Heart left ventricle (tissue), 13 donors: ENCODE measurements at regions not wholly inside any gene's neighbourhood (a gene's known extent, or its start where the extent isn't known, plus 50 kb on each side); places are given as distances from the start of the nearest gene placed in this dataset.

Experiments used
- CTCF ChIP-seq, 12 donors: fragments of 200-600 bp; sonication (generic) in 4 of 12; IDR thresholded peaks; one replicate each; pipeline versions ENCODE4 v1.5.0 to v1.8.0; 2018 to 2022; ENCODE audit warnings: antibody characterized with exemption in 12 of 12, mild to moderate bottlenecking in 5 of 12
- POLR2A ChIP-seq, 2 donors: fragments of 450-650 bp; IDR thresholded peaks; one replicate each; pipeline ENCODE4 v1.6.1; 2017; ENCODE audit warnings: antibody characterized with exemption in 2 of 2, mild to moderate bottlenecking in 2 of 2, moderate library complexity in 2 of 2
- donor health status: ischemic (EF 13 %, LVEDD 7.1; RV severe dilation, severe dysfunction).
- donor health status: DM: no; HTN: yes; CAD: no.
- donor health status: DM: no; HTN: no; CAD: no.
- donor health status: ischemic (EF 25% LVEDD 6.9; RV normal size, moderate dysfunction).
- donor health status: ischemic (EF 25% LVEDD 5.7; RV mildly dilated, moderate dysfunction).
- donor health status: ischemic (EF 35%, LVEDD 5.7; RV mildly dilated, moderate dysfunction).
- donor health status: nonischemic (EF 11% LVEDD 7.7; RV severe dilation, severe dysfunction).
- donor health status: DM: yes; HTN: yes; CAD: no.
- donor health status: PGD.
- donor health status: ischemic (EF 29% LVEDD 5.4; RV normal size, mild dysfunction).
- donor health status: nonischemic (EF 23%, LVEDD 6.1; RV moderate dilation, normal function).

- TF ChIP-seq CTCF (IDR thresholded peaks at IDR 0.05) (no peak), POLR2A (IDR thresholded peaks at IDR 0.05) (no peak)
Measured at GRCh38 chr1:70820396-70820795, 227.2 kb downstream of the PTGER3 start.
